ENCODE measurements at regions not wholly inside any gene's neighbourhood (a gene's known extent, or its start where the extent isn't known, plus 50 kb on each side); places are given as distances from the start of the nearest gene placed in this dataset.

DNA sequence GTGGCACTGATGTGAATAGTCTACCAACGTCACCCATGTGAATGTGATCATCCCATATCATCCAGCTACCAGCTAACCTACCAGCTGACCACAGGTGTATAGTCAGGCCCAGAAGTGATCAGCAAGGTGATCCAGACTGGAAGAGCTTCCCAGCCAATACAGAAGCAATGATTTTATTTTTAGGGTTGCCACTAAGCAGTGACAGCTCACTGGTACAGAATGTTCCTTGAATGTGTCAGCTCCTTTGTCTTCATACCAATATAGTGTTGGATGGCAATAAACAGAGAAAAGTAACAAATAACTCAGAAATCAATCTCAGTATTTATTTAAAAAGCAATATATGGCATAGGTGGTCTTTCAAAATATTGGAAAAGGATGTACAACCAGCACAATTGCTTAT, 361.8 kb upstream of the CPEB2 start (continued):
- TF ChIP-seq, protein P1, sequence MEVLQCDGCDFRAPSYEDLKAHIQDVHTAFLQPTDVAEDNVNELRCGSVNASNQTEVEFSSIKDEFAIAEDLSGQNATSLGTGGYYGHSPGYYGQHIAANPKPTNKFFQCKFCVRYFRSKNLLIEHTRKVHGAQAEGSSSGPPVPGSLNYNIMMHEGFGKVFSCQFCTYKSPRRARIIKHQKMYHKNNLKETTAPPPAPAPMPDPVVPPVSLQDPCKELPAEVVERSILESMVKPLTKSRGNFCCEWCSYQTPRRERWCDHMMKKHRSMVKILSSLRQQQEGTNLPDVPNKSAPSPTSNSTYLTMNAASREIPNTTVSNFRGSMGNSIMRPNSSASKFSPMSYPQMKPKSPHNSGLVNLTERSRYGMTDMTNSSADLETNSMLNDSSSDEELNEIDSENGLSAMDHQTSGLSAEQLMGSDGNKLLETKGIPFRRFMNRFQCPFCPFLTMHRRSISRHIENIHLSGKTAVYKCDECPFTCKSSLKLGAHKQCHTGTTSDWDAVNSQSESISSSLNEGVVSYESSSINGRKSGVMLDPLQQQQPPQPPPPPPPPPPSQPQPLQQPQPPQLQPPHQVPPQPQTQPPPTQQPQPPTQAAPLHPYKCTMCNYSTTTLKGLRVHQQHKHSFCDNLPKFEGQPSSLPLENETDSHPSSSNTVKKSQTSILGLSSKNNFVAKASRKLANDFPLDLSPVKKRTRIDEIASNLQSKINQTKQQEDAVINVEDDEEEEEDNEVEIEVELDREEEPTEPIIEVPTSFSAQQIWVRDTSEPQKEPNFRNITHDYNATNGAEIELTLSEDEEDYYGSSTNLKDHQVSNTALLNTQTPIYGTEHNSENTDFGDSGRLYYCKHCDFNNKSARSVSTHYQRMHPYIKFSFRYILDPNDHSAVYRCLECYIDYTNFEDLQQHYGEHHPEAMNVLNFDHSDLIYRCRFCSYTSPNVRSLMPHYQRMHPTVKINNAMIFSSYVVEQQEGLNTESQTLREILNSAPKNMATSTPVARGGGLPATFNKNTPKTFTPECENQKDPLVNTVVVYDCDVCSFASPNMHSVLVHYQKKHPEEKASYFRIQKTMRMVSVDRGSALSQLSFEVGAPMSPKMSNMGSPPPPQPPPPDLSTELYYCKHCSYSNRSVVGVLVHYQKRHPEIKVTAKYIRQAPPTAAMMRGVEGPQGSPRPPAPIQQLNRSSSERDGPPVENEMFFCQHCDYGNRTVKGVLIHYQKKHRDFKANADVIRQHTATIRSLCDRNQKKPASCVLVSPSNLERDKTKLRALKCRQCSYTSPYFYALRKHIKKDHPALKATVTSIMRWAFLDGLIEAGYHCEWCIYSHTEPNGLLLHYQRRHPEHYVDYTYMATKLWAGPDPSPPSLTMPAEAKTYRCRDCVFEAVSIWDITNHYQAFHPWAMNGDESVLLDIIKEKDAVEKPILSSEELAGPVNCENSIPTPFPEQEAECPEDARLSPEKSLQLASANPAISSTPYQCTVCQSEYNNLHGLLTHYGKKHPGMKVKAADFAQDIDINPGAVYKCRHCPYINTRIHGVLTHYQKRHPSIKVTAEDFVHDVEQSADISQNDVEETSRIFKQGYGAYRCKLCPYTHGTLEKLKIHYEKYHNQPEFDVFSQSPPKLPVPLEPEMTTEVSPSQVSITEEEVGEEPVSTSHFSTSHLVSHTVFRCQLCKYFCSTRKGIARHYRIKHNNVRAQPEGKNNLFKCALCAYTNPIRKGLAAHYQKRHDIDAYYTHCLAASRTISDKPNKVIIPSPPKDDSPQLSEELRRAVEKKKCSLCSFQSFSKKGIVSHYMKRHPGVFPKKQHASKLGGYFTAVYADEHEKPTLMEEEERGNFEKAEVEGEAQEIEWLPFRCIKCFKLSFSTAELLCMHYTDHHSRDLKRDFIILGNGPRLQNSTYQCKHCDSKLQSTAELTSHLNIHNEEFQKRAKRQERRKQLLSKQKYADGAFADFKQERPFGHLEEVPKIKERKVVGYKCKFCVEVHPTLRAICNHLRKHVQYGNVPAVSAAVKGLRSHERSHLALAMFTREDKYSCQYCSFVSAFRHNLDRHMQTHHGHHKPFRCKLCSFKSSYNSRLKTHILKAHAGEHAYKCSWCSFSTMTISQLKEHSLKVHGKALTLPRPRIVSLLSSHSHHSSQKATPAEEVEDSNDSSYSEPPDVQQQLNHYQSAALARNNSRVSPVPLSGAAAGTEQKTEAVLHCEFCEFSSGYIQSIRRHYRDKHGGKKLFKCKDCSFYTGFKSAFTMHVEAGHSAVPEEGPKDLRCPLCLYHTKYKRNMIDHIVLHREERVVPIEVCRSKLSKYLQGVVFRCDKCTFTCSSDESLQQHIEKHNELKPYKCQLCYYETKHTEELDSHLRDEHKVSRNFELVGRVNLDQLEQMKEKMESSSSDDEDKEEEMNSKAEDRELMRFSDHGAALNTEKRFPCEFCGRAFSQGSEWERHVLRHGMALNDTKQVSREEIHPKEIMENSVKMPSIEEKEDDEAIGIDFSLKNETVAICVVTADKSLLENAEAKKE (CRISPR knock-in tag; IDR thresholded peaks at IDR 0.05), result no peak
- no peak for TF ChIP-seq EZH2phosphoT487 (IDR thresholded peaks at IDR 0.05; ENCODE audit: unreplicated experiment)
- no peak for TF ChIP-seq EZH2 (IDR thresholded peaks at IDR 0.05; ENCODE audit: low read depth, unreplicated experiment)
- no peak for TF ChIP-seq CREB1 (CRISPR knock-in tag; IDR thresholded peaks at IDR 0.05; ENCODE audit: low read depth)
- TF ChIP-seq NANOG (IDR thresholded peaks at IDR 0.05; ENCODE audit: borderline replicate concordance), result no peak
- TF ChIP-seq ZNF114 (CRISPR knock-in tag; IDR thresholded peaks at IDR 0.05), result no peak

DNA sequence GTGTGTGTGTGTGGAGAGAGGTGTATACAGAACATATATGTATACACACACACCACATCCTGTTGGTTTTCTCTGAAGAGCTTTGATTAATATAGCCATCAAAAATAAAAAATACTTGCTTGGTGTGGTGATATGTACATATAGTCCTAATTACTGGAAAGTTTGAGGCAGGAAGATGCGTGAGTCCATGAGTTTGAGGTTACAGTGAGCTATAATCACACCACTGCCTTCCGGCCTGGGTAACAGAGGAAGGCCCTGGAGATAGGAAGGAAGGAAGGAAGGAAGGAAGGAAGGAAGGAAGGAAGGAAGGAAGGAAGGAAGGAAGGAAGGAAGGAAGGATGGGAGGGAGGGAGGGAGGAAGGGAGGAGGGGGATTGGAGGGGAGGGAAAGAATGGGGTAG, 360.4 kb upstream of the CPEB2 start:
- H3K79me2 ChIP-seq (replicated peaks; ENCODE audit: insufficient read depth), result no peaks in the 10 kb centered on the region
- no peaks in the 10 kb centered on the region for H4K20me1 ChIP-seq (replicated peaks; ENCODE audit: insufficient read depth)
- no peaks in the 10 kb centered on the region for H3K4me1 Mint-ChIP-seq
- H3K36me3 ChIP-seq (ENCODE audit: insufficient read depth), result no peaks in the 10 kb centered on the region
- H3F3A ChIP-seq (replicated peaks; ENCODE audit: low read depth), result no peaks in the 10 kb centered on the region
- DNase-seq (ENCODE audit: low spot score) (no peak), ATAC-seq (no peak)
- no peak overlapping the region for H3K4me2 ChIP-seq
- H3K9me2 ChIP-seq (ENCODE audit: insufficient read depth), result peaks cover 2% of the 10 kb centered on the region; the same call in 1 of the 2 replicates
- no peaks in the 10 kb centered on the region; the same call in 2 of the 3 replicates for H3K9me3 Mint-ChIP-seq
- no peak overlapping the region for H3K4me3 Mint-ChIP-seq
- no peak overlapping the region for H3K27ac Mint-ChIP-seq
- no peak overlapping the region for H3K4me3 ChIP-seq
- H2AFZ ChIP-seq, result no peak overlapping the region
- H3K27ac ChIP-seq (ENCODE audit: low read depth), result no peak overlapping the region
- no peak for TF ChIP-seq JUNB (IDR thresholded peaks at IDR 0.05; ENCODE audit: unreplicated experiment)
- TF ChIP-seq STAT1 (IDR thresholded peaks at IDR 0.05; ENCODE audit: unreplicated experiment), result no peak
- TF ChIP-seq REST (IDR thresholded peaks at IDR 0.05; ENCODE audit: unreplicated experiment), result no peak
- no peak for TF ChIP-seq EZH2phosphoT487 (IDR thresholded peaks at IDR 0.05; ENCODE audit: unreplicated experiment)
- TF ChIP-seq ETS1 (IDR thresholded peaks at IDR 0.05), result no peak
- no peaks in the 10 kb centered on the region for H3K36me3 Mint-ChIP-seq (ENCODE audit: low read depth)
- peaks cover 2% of the 10 kb centered on the region for H3K27me3 Mint-ChIP-seq (ENCODE audit: insufficient read depth, low read depth, poor library complexity)
- H3K4me1 ChIP-seq (ENCODE audit: insufficient read depth), result no peaks in the 10 kb centered on the region
- H3K27me3 ChIP-seq (ENCODE audit: insufficient read depth), result no peaks in the 10 kb centered on the region

Data from GM23338 (cell line).